H1 (cell line): ENCODE measurements at regions not wholly inside any gene's neighbourhood (a gene's known extent, or its start where the extent isn't known, plus 50 kb on each side); places are given as distances from the start of the nearest gene placed in this dataset.

Experiments used
- BACH1 ChIP-seq: IDR thresholded peaks from 2 replicates; pipeline ENCODE4 v1.6.1; 2012; ENCODE audit warnings: low read length, improper control_type of control experiment
- CEBPB ChIP-seq: IDR thresholded peaks from 2 replicates; pipeline ENCODE4 v1.6.1; 2012; ENCODE audit warnings: low read depth, low read length
- CREB1 ChIP-seq: IDR thresholded peaks from 2 replicates; pipeline ENCODE4 v1.6.1; 2012; ENCODE audit warnings: inconsistent platforms
- HDAC6 ChIP-seq: IDR thresholded peaks from one replicate; pipeline ENCODE4 v1.7.1; 2012; ENCODE audit warnings: low read depth, mild to moderate bottlenecking, inconsistent platforms, low read length, moderate library complexity
- JUND ChIP-seq: IDR thresholded peaks from 2 replicates; pipeline ENCODE4 v1.6.1; 2011; ENCODE audit warnings: mild to moderate bottlenecking, improper control_type of control experiment, low read length
- POLR2AphosphoS5 ChIP-seq: IDR thresholded peaks from 2 replicates; pipeline ENCODE4 v1.6.1; 2011; ENCODE audit warnings: low read depth, low read length
- RFX5 ChIP-seq: IDR thresholded peaks from 2 replicates; pipeline ENCODE4 v1.6.1; 2011; ENCODE audit warnings: low read depth, low read length, improper control_type of control experiment, borderline replicate concordance
- TF ChIP-seq, protein P1 (sequence below), 3 experiments: IDR thresholded peaks; 1 replicate in 2 of 3; 2 replicates in 1 of 3; pipeline versions ENCODE4 v1.5.1 to v1.6.1; 2011; ENCODE audit warnings: low read length in 3 of 3, mild to moderate bottlenecking in 3 of 3, inconsistent platforms in 2 of 3, low read depth in 1 of 3, moderate library complexity in 1 of 3; ENCODE audit not compliant: insufficient read depth in 1 of 3; ENCODE audit errors: control extremely low read depth in 1 of 3
- TF ChIP-seq, protein P2 (sequence below): IDR thresholded peaks from 2 replicates; pipeline ENCODE4 v1.6.1; 2011; ENCODE audit warnings: low read length, improper control_type of control experiment

DNA sequence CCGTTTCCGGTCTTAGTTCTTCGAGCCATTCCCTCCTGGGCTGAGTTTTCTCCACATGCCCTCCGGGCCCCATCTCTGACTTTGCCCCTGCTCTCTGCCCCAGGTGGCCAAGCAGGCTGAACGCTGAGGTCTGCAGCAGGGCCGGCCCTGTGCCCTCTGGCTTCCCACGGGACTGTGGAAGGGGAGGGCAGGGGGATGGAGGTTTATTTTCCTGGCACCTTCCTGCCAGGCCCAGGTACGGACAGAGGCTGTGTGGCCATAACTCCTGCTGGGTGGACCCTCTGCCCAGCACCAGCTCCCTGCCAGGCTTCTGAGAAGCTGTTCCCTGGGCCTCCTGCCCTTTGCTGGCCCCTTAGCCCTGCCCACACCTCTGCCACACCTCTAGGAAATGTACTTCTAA is 164.0 kb downstream of the TFCP2L1 start:
- TF ChIP-seq, protein P1, sequence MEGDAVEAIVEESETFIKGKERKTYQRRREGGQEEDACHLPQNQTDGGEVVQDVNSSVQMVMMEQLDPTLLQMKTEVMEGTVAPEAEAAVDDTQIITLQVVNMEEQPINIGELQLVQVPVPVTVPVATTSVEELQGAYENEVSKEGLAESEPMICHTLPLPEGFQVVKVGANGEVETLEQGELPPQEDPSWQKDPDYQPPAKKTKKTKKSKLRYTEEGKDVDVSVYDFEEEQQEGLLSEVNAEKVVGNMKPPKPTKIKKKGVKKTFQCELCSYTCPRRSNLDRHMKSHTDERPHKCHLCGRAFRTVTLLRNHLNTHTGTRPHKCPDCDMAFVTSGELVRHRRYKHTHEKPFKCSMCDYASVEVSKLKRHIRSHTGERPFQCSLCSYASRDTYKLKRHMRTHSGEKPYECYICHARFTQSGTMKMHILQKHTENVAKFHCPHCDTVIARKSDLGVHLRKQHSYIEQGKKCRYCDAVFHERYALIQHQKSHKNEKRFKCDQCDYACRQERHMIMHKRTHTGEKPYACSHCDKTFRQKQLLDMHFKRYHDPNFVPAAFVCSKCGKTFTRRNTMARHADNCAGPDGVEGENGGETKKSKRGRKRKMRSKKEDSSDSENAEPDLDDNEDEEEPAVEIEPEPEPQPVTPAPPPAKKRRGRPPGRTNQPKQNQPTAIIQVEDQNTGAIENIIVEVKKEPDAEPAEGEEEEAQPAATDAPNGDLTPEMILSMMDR (IDR thresholded peaks at IDR 0.05; ENCODE audit: control extremely low read depth in 1 of 3, insufficient read depth in 1 of 3, low read depth in 1 of 3, low read length in 3 of 3) = no peak
- no peak for TF ChIP-seq POLR2AphosphoS5
- no peak for TF ChIP-seq HDAC6
- TF ChIP-seq JUND = no peak
- no peak for TF ChIP-seq CREB1
- TF ChIP-seq CEBPB = no peak
- TF ChIP-seq RFX5 = no peak
- no peak for TF ChIP-seq BACH1
- TF ChIP-seq, protein P2, sequence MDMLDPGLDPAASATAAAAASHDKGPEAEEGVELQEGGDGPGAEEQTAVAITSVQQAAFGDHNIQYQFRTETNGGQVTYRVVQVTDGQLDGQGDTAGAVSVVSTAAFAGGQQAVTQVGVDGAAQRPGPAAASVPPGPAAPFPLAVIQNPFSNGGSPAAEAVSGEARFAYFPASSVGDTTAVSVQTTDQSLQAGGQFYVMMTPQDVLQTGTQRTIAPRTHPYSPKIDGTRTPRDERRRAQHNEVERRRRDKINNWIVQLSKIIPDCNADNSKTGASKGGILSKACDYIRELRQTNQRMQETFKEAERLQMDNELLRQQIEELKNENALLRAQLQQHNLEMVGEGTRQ = no peak
